Thyroid gland (tissue), 4 donors: ENCODE measurements at regions not wholly inside any gene's neighbourhood (a gene's known extent, or its start where the extent isn't known, plus 50 kb on each side); places are given as distances from the start of the nearest gene placed in this dataset.

Experiments used
- CTCF ChIP-seq, 6 experiments: fragments of 200-600 bp in 3 of 6; fragments of 450-650 bp in 3 of 6; sonication (generic) in 3 of 6; IDR thresholded peaks; one replicate each; pipeline ENCODE4 v1.5.1; 2016 to 2019; ENCODE audit warnings: antibody characterized with exemption in 6 of 6, mild to moderate bottlenecking in 2 of 6, inconsistent platforms in 1 of 6, moderate library complexity in 1 of 6
- POLR2A ChIP-seq, 2 donors: fragments of 450-650 bp; IDR thresholded peaks; one replicate each; pipeline ENCODE4 v1.6.1; 2017; ENCODE audit warnings: antibody characterized with exemption in 2 of 2, mild to moderate bottlenecking in 2 of 2, moderate library complexity in 1 of 2

GRCh38 chr5:15417156-15417555, 82.8 kb upstream of the FBXL7 start:
- TF ChIP-seq CTCF (IDR thresholded peaks at IDR 0.05) (no peak), POLR2A (IDR thresholded peaks at IDR 0.05) (no peak)
